Islet precursor cell (in vitro differentiated cells): ENCODE measurements at regions not wholly inside any gene's neighbourhood (a gene's known extent, or its start where the extent isn't known, plus 50 kb on each side); places are given as distances from the start of the nearest gene placed in this dataset.

Experiments
- DNase-seq: peaks from one replicate; pipeline ENCODE4 v3.0.0-alpha.2; 2018

DNA sequence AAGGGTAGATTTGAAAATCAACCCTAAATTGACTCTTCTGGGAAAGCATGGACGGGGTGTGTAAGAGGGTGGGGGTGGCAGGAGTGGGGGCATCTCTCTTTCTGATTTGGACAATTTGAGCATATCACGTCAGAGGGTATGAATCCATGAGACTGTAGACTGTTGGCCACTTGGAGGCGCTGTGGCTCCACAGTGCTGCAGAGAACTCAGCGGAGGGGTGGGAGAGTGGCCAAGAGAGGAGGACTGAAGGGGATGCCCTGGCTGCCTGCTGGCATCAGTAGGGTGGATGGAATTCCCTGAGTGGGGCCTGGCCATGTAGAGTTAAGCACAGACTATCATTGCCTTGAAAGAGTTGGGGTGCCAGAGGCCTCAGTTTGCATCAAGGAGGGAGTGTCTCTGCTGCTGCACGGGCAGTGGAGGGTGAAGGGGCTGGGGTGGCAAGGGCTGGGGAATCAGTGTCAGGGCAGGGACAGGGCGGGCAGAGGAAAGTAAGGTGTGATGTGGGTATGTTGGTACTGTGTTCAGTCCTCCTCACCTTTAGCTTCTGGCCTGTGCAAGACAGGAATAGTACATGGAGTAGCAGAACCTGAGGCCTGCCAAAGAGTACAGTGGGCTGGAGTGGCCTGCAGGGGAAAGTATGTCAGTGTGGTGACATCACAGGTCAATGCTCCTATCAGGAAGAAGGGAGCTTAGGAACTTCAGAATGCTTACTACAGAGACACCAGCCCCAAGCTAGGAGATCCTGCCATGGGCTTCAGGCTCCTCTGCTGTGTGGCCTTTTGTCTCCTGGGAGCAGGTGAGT, 133.5 kb upstream of the PRSS58 start:
- peak; percentile 82 for DNase-seq

- no peak for DNase-seq
Observed at GRCh38 chr7:142389544-142389943, 131.7 kb upstream of the PRSS58 start.

DNA sequence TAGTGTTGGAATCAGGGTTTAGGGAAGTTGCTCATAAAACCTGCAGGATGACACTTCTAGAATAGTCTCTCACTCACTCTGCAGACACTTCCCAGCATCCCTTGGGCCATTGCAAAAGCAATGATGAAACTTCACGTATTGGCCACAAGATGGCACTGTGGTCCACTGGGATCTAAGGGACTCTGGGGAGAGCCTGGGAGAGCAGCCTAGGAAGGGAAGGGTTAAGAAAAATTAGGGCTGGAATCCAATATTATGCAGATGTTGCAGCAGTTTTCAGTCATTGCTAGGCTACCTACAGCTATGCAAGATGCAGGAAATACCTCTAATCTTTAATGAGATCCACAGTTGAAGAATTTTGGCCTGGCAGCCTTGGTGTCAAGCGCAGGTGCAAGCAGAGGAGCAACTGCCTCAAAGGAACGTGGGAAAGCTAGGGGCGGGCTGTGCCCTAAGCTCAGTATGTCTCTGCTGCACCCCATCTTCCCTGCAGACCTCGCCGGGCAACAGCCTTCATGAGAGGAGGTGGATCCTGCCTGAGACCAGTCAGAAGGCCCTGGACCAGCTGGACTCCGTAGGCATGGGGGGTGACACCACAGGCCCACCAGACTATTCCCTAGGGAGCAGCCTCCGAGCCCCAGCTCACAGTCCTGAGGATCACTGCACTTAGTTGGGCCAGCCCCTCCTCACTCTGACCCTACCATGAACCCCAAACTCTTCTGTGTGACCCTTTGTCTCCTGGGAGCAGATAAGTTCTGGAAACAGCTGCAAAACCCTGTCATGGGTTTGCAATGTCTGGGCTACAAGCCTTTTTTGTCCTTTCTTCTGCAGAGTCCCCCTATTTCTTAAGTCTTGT, 127.9 kb upstream of the PRSS58 start:
- DNase-seq: peak; percentile 78

- DNase-seq: no peak
Observed at GRCh38 chr7:142384493-142384922, 126.7 kb upstream of the PRSS58 start.

DNA sequence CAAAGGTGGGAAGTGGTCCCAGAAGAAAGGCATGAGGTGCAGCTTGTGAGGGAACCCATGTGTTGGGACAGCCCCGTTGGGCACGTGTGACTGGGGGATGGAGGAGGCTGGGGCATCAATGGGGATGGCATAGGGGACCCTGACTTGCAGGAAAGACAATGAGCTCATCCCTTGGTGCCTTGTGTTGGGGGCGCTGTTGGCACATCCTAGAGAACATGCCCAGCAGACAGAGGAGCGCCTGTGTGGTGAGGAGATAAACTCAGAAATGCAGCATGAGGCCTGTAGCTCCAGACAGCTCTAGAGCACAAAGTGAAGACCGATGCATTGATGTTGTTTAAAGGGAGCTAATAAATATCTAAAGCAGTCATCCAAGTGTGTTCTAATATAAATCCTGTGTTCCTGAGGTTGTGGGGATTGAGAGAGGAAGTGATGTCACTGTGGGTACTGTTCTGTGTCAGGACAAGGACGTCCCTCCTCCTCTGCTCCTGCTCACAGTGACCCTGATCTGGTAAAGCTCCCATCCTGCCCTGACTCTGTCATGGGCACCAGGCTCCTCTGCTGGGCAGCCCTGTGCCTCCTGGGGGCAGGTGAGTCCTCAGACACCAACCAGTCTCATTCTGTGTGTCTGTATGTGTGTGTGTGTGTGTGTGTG, 126.1 kb upstream of the PRSS58 start:
- DNase-seq: no peak

DNA sequence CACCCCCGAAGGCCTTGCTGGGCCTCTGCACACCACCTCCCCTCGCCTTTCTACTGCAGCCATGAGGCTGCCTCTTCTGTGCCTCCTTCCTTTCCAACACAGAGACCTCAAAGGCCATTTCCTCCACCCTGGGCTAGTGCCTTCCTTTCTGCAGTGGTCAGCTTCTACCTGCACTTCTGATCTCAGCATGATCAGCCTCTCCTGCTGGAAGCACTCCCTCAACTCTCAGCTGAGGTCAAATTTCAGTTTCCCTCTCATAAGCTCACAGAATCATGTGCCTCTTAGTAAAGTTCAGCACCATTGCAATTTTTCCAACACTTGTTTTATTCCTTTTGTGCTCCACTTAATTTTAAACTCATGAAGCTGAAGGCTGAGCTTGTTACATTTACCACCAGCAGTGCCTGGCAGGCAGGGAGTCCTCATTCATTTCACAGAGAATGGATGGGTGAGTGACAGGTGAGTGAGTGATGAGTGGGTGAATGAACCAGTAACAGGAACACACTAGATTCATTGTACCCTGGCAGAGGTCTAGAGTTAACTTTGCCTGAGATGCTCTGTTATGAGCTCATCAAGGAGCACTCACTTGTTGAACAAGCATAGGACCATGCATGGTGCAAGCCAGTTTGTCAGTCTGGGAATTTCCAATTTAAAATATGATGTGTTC, 124.0 kb upstream of the PRSS58 start:
- DNase-seq: no peak

GRCh38 chr7:142380069-142380468, 122.2 kb upstream of the PRSS58 start:
- DNase-seq: peak; percentile 66

GRCh38 chr7:142379201-142379885, 121.5 kb upstream of the PRSS58 start:
- no peak for DNase-seq

GRCh38 chr7:142377567-142377966, 119.7 kb upstream of the PRSS58 start:
- no peak for DNase-seq

GRCh38 chr7:142376356-142376997, 118.6 kb upstream of the PRSS58 start:
- peak; percentile 73 for DNase-seq

DNA sequence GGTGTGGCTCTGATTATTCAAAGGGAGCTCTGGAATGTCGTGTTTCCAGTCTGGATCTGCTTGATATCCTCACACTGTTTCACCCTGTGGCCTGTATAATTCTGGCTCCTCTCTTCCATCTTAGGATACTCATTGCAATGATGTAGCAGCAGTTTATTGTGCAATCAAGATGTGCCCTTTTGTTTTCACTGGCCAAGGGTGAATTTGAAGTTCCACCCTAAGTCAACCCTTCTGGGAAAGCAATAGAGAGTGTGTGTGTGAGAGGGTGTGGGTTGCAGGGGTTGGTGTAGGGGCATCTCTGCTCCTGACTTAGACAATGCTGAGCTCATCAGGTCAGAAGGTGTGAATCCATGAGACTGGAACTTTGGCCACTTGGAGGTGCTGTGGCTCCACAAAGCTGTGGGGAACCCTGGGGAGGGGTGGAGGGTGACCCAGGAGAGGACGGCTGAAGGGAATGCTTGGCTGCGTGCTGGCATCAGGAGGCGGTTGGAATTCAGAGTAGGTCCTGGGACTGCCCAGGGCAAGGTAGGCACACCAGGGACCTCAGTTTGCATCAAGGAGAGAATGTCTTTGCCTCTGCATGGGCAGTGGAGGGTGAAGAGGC, 118.0 kb upstream of the PRSS58 start:
- peak; percentile 83 for DNase-seq

- no peak for DNase-seq
Observed at GRCh38 chr7:142372727-142373126, 114.9 kb upstream of the PRSS58 start.

GRCh38 chr7:142371586-142372377, 113.9 kb upstream of the PRSS58 start:
- DNase-seq: no peak

- DNase-seq: no peak
Observed at GRCh38 chr7:142365410-142365842, 107.6 kb upstream of the PRSS58 start.

DNA sequence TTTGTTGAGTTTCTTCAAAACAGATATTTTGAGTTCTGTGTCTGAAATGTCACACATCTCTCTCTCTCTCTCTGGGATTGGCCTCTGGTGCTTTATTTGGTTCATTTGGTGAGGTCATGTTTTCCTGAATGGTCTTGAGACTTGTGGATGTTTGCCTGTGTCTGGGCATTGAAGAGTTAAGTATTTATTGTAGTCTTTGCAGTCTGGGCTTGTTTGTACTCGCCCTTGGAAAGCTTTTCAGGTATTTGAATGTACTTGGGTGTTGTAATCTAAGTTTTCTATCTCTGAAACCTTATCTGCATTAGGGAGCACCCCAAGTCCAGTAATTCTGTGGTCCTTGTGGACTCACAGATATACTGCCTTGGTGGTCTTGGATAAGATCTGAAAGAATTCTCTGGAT, 106.7 kb upstream of the PRSS58 start:
- DNase-seq: no peak

DNA sequence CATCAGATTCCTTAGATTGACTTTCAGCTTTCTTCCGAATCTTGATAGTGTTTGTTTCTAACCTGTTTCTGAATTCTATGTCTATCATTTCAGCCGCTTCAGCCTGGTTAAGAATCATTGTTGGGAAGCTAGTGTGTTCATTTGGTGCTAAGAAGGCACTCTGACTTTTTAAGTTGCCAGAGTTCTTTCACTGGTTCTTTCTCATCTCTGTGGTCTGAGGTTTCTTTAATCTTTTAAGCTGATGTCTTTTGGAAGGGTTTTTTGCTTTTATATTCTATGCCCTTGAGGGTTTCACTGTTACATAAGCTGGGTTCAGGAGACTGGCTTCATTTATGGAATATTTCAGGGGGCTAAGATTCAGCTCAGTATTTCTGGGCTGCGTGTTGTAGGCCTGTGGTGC, 104.5 kb upstream of the PRSS58 start:
- DNase-seq: no peak

- no peak for DNase-seq
Observed at GRCh38 chr7:142359694-142360279, 101.9 kb upstream of the PRSS58 start.

DNA sequence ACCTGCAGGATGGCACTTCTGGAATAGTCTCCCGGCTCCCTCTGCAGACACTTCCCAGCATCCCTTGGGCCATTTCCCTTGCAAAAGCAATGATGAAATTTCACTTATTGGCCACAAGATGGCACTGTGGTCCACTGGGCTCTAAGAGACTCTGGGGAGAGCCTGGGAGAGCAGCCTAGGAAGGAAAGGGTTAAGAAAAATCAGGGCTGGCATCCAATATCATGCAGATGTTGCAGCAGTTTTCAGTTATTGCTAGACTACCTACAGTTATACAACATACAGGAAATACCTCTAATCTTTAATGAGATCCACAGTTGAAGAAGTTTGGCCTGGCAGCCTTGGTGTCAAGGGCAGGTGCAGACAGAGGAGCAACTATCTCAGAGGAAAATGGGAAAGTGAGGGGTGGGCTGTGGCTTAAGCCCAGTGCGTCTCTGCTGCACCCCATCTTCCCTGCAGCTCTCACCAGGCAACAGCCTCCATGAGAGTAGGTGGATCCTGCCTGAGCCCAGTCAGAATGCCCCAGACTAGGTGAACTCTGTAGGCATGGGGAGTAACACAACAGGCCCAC, 100.2 kb upstream of the PRSS58 start:
- no peak for DNase-seq

DNA sequence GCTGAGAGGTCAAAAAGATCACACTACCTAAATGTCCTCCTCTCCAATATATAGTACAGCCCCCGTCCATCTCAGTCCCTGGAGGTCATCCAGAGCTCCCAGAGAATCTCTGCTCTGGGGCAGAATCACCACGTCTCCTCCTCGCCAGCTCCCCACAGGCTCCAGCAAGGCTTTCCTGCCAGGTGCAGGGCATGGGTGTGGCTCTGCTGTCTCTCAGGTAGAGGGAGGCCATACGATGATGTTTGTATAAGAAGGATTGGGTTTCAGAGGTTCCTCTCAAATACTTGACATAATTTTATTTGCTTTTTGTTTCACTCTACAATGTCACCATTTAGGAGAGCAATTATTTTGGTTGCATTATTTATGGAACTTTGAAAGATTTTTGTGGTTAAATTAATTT, 98.3 kb upstream of the PRSS58 start:
- DNase-seq: no peak

DNA sequence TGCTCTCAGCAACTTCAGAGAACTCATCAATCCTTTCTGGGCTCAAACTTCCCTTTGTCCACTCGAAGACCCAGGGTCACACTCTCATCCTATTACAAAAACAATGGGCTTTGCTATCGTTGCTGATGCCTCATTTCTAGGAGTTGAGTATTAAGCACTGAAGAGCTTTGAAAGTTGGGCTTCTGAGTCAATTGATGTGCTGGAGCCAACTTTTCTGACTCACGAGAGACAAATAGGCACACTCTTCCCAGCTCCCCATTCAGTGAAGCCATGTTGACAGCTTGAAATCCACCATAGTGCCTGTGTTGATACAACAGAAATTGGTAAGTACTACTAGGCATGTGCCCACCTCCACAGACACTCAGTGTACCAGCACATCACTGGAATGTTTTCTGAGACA, 97.5 kb upstream of the PRSS58 start:
- no peak for DNase-seq
